ENCODE measurements at regions not wholly inside any gene's neighbourhood (a gene's known extent, or its start where the extent isn't known, plus 50 kb on each side); places are given as distances from the start of the nearest gene placed in this dataset.

DNA sequence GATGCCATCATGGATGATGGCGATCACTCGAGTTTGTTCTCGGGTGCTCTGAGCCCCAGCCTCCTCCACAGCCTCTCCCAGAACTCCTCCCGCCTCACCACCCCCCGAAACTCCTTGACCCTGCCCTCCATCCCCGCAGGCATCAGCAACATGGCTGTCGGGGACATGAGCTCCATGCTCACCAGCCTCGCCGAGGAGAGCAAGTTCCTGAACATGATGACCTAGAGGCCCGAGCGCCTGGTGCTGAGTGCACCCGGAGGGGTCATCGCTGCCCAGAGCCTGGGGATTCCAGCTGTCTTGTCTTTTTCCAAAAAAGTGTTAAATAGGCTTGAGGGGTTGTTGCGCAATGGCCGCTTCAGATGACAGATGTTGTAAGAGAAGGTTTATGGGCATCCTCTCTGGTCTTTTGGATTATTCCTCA, 254.8 kb downstream of the GLI2 start:
- CTCF ChIA-PET, result no interaction called here
- dilution Hi-C loops (cut with MboI; ENCODE audit: extremely low pct_ligation_motif_present, low sequenced_read_pairs), result no loop called here

More for the DNA sequence above, 254.8 kb downstream of the GLI2 start:
- no peak overlapping the region for H3K4me3 ChIP-seq (replicated peaks in 1 of 3; ENCODE audit: insufficient read depth in 1 of 3, low read depth in 1 of 3, low read length in 3 of 3)
- no peaks in the 10 kb centered on the region for H3K79me2 ChIP-seq (ENCODE audit: control insufficient read depth, insufficient read depth, low read length)
- no peaks in the 10 kb centered on the region for H3K27me3 ChIP-seq (ENCODE audit: control insufficient read depth in 2 of 2, insufficient read depth in 2 of 2, low read length in 2 of 2)
- FAIRE-seq (no peak), DNase-seq (ENCODE audit: low read depth, low spot score) (no peak)
- no peak overlapping the region for H3K4me2 ChIP-seq (ENCODE audit: insufficient read depth, low read length)
- no TSS peak for BruUV-seq (replicated peaks)
- H3K9me3 ChIP-seq (replicated peaks; ENCODE audit: control insufficient read depth, insufficient read depth, low read length), result no peaks in the 10 kb centered on the region
- H3K36me3 ChIP-seq (ENCODE audit: control insufficient read depth in 2 of 2, extremely low read depth in 1 of 2, insufficient read depth in 2 of 2, low read length in 2 of 2), result no peaks in the 10 kb centered on the region
- no peaks in the 10 kb centered on the region for H3K4me1 ChIP-seq (ENCODE audit: control insufficient read depth, extremely low read depth, insufficient read depth, low read length)
- no peak overlapping the region for H3K9ac ChIP-seq (replicated peaks; ENCODE audit: extremely low read depth, insufficient read depth, low read length)
- H4K20me1 ChIP-seq (replicated peaks; ENCODE audit: control insufficient read depth, extremely low read depth, insufficient read depth, low read length), result no peaks in the 10 kb centered on the region
- POLR2A ChIA-PET, result no interaction called here
- H3K9me1 ChIP-seq (replicated peaks; ENCODE audit: control insufficient read depth, extremely low read depth, insufficient read depth, low read length), result no peaks in the 10 kb centered on the region
- TF ChIP-seq, protein P1, sequence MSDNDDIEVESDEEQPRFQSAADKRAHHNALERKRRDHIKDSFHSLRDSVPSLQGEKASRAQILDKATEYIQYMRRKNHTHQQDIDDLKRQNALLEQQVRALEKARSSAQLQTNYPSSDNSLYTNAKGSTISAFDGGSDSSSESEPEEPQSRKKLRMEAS (IDR thresholded peaks at IDR 0.05; ENCODE audit: insufficient read depth, insufficient read length), result no peak
- TF ChIP-seq GATA2 (IDR thresholded peaks at IDR 0.05; ENCODE audit: insufficient read depth, insufficient read length, low read depth, low read length) (no peak), FOS (IDR thresholded peaks at IDR 0.05; ENCODE audit: borderline replicate concordance, insufficient read depth, low read length) (no peak), EZH2 (IDR thresholded peaks at IDR 0.05; ENCODE audit: borderline replicate concordance, low read depth, low read length, severe bottlenecking) (no peak), JUN (IDR thresholded peaks at IDR 0.05; ENCODE audit: borderline replicate concordance, insufficient read depth, insufficient read length, low read depth) (no peak), MYC (IDR thresholded peaks at IDR 0.05; ENCODE audit: low read depth, low read length) (no peak), POLR2A (IDR thresholded peaks at IDR 0.05; ENCODE audit: low read depth, low read length) (no peak), POLR2AphosphoS5 (IDR thresholded peaks at IDR 0.05; ENCODE audit: insufficient read depth, low read depth, low read length) (no peak)
- TF ChIP-seq, protein P2, sequence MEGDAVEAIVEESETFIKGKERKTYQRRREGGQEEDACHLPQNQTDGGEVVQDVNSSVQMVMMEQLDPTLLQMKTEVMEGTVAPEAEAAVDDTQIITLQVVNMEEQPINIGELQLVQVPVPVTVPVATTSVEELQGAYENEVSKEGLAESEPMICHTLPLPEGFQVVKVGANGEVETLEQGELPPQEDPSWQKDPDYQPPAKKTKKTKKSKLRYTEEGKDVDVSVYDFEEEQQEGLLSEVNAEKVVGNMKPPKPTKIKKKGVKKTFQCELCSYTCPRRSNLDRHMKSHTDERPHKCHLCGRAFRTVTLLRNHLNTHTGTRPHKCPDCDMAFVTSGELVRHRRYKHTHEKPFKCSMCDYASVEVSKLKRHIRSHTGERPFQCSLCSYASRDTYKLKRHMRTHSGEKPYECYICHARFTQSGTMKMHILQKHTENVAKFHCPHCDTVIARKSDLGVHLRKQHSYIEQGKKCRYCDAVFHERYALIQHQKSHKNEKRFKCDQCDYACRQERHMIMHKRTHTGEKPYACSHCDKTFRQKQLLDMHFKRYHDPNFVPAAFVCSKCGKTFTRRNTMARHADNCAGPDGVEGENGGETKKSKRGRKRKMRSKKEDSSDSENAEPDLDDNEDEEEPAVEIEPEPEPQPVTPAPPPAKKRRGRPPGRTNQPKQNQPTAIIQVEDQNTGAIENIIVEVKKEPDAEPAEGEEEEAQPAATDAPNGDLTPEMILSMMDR (IDR thresholded peaks at IDR 0.05; ENCODE audit: extremely low read depth in 1 of 2, insufficient read depth in 1 of 2, low read depth in 1 of 2, low read length in 2 of 2), result no peak
- intact Hi-C loops (cut with micrococcal nuclease), result no loop called here
- no peak overlapping the region for H2AFZ ChIP-seq (ENCODE audit: low read depth, low read length)
- no peak overlapping the region for H3K27ac ChIP-seq (ENCODE audit: insufficient read depth, low read depth, low read length)
